ENCODE measurements at regions not wholly inside any gene's neighbourhood (a gene's known extent, or its start where the extent isn't known, plus 50 kb on each side); places are given as distances from the start of the nearest gene placed in this dataset.
"Not testable (repeated sequence)": the region's sequence is repeated elsewhere in the genome, so short reads cannot be mapped to it uniquely, and the experiment has no call there.

DNA sequence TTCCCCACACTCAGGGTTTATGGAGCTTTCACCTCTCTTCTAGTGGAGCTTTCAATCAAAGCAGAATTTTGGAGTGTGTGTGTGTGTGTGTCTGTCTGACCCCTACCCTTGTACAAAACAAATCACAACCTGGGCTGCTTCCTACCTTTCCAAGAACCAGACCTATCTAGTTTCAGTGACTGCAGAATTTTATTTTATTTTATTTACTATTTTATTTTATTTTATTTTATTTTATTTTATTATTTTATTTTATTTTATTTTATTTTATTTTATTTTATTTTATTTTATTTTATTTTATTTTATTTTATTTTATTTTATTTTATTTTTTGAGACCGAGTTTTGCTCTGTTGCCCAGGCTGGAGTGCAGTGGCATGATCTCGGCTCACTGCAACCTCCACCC lies 151.6 kb upstream of the SEMA6A start:
- TF ChIP-seq, protein P1, sequence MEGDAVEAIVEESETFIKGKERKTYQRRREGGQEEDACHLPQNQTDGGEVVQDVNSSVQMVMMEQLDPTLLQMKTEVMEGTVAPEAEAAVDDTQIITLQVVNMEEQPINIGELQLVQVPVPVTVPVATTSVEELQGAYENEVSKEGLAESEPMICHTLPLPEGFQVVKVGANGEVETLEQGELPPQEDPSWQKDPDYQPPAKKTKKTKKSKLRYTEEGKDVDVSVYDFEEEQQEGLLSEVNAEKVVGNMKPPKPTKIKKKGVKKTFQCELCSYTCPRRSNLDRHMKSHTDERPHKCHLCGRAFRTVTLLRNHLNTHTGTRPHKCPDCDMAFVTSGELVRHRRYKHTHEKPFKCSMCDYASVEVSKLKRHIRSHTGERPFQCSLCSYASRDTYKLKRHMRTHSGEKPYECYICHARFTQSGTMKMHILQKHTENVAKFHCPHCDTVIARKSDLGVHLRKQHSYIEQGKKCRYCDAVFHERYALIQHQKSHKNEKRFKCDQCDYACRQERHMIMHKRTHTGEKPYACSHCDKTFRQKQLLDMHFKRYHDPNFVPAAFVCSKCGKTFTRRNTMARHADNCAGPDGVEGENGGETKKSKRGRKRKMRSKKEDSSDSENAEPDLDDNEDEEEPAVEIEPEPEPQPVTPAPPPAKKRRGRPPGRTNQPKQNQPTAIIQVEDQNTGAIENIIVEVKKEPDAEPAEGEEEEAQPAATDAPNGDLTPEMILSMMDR (optimal IDR thresholded peaks at IDR 0.05 in 1 of 3, IDR thresholded peaks at IDR 0.05 in 1 of 3, conservative IDR thresholded peaks at IDR 0.05 in 1 of 3; ENCODE audit: extremely low read depth in 1 of 3, insufficient read depth in 2 of 3, low read length in 3 of 3): not testable (repeated sequence)
- TF ChIP-seq EZH2 (IDR thresholded peaks at IDR 0.05; ENCODE audit: low read length): not testable (repeated sequence)

Data from keratinocyte (primary cell).